Thyroid gland (tissue), 4 donors: ENCODE measurements at regions not wholly inside any gene's neighbourhood (a gene's known extent, or its start where the extent isn't known, plus 50 kb on each side); places are given as distances from the start of the nearest gene placed in this dataset.
A peak's percentile ranks its signal among the peaks of the same experiment; 100 is the strongest.
"Not testable (repeated sequence)": the region's sequence is repeated elsewhere in the genome, so short reads cannot be mapped to it uniquely, and the experiment has no call there.

Source experiments
- DNase-seq, 2 donors: peaks; one replicate each; pipeline ENCODE4 v3.0.0-alpha.2; 2019
- H3K27ac ChIP-seq, 3 donors: fragments of 200-600 bp; sonication (generic); 1 replicate in 2 of 3; 2 replicates in 1 of 3; pipeline ENCODE4 v1.5.1; 2016 to 2019; ENCODE audit warnings: mild to moderate bottlenecking in 1 of 3, moderate library complexity in 1 of 3
- H3K27me3 ChIP-seq: fragments of 200-600 bp; sonication (generic); one replicate; pipeline ENCODE4 v1.5.1; 2019
- H3K36me3 ChIP-seq, 2 donors: fragments of 200-600 bp; sonication (generic); one replicate each; pipeline ENCODE4 v1.5.1; 2016 to 2019
- H3K4me1 ChIP-seq, 2 donors: fragments of 200-600 bp; sonication (generic); one replicate each; pipeline ENCODE4 v1.5.1; 2017 to 2019
- H3K4me3 ChIP-seq, 3 donors: fragments of 200-600 bp; sonication (generic); replicated peaks in 1 of 3; 1 replicate in 2 of 3; 2 replicates in 1 of 3; pipeline ENCODE4 v1.5.1; 2016; ENCODE audit warnings: mild to moderate bottlenecking in 1 of 3
- H3K9me3 ChIP-seq: fragments of 200-600 bp; sonication (generic); one replicate; pipeline ENCODE4 v1.5.1; 2017
- CTCF ChIP-seq, 6 experiments: fragments of 200-600 bp in 3 of 6; fragments of 450-650 bp in 3 of 6; sonication (generic) in 3 of 6; IDR thresholded peaks; one replicate each; pipeline ENCODE4 v1.5.1; 2016 to 2019; ENCODE audit warnings: antibody characterized with exemption in 6 of 6, mild to moderate bottlenecking in 2 of 6, inconsistent platforms in 1 of 6, moderate library complexity in 1 of 6
- POLR2A ChIP-seq, 2 donors: fragments of 450-650 bp; IDR thresholded peaks; one replicate each; pipeline ENCODE4 v1.6.1; 2017; ENCODE audit warnings: antibody characterized with exemption in 2 of 2, mild to moderate bottlenecking in 2 of 2, moderate library complexity in 1 of 2
- WGBS, 2 donors: methylation state at CpG; one replicate each; pipeline ENCODE4 v1.1.5; 2017; 5-methylcytosine and 5-hydroxymethylcytosine counted together
- intact Hi-C: fragments of 100-400 bp; cut with DNase I; formaldehyde crosslinking; loops from one replicate; pipeline ENCODE4 v1.15.1; 2023

GRCh38 chr1:73472810-73473209 is 725.2 kb downstream of the LRRIQ3 start:
- 94 to 95% methylated on average over 7 of the region's 7 CpGs for whole genome bisulfite sequencing, 2 donors
- TF ChIP-seq CTCF (IDR thresholded peaks at IDR 0.05) (no peak), POLR2A (IDR thresholded peaks at IDR 0.05) (no peak)
- intact Hi-C loops, result no loop called here

GRCh38 chr1:73467731-73468130 is 730.2 kb downstream of the LRRIQ3 start:
- Histone ChIP-seq H3K4me1 (peaks cover 11 to 12% of the 10 kb centered on the region in 2 donors), H3K27ac (no peak overlapping the region), H3K4me3 (no peak overlapping the region), H3K9me3 (no peaks in the 10 kb centered on the region), H3K36me3 (no peaks in the 10 kb centered on the region), H3K27me3 (no peaks in the 10 kb centered on the region)
- TF ChIP-seq POLR2A (IDR thresholded peaks at IDR 0.05) (no peak), CTCF (IDR thresholded peaks at IDR 0.05) (no peak)
- DNase-seq, result no peak
- intact Hi-C loops, result no loop called here

More at GRCh38 chr1:73472810-73473209, 725.2 kb downstream of the LRRIQ3 start:
- Histone ChIP-seq H3K4me1 (peaks cover 9 to 24% of the 10 kb centered on the region in 2 donors), H3K27ac (peak overlapping the region in 1 of 3 donors; percentile 1), H3K4me3 (no peak overlapping the region), H3K9me3 (no peaks in the 10 kb centered on the region), H3K27me3 (no peaks in the 10 kb centered on the region), H3K36me3 (no peaks in the 10 kb centered on the region)
- DNase-seq, result no peak

GRCh38 chr1:73463873-73464272 is 734.1 kb downstream of the LRRIQ3 start:
- intact Hi-C loops, result no loop called here
- H3K4me1 ChIP-seq, result peaks cover 12 to 14% of the 10 kb centered on the region in 2 donors
- no peaks in the 10 kb centered on the region for H3K9me3 ChIP-seq
- TF ChIP-seq CTCF (IDR thresholded peaks at IDR 0.05) (no peak), POLR2A (IDR thresholded peaks at IDR 0.05) (no peak)
- H3K27me3 ChIP-seq, result no peaks in the 10 kb centered on the region
- H3K27ac ChIP-seq, result no peak overlapping the region
- no peaks in the 10 kb centered on the region for H3K36me3 ChIP-seq
- no peak overlapping the region for H3K4me3 ChIP-seq
- no peak for DNase-seq
- 90 to 94% methylated on average over 2 of the region's 2 CpGs for WGBS, 2 donors

GRCh38 chr1:73452522-73452921 is 745.5 kb downstream of the LRRIQ3 start:
- no peak for DNase-seq
- 56 to 57% methylated on average over 2 of the region's 2 CpGs for WGBS, 2 donors

GRCh38 chr1:73450668-73451067 is 747.3 kb downstream of the LRRIQ3 start:
- 92 to 97% methylated on average over 2 of the region's 2 CpGs for WGBS, 2 donors
- intact Hi-C loops, H3K9me3 ChIP-seq, H3K36me3 ChIP-seq, H3K4me3 ChIP-seq, H3K27me3 ChIP-seq, H3K4me1 ChIP-seq, H3K27ac ChIP-seq, DNase-seq: not testable (repeated sequence)

More at GRCh38 chr1:73452522-73452921, 745.5 kb downstream of the LRRIQ3 start:
- TF ChIP-seq POLR2A (IDR thresholded peaks at IDR 0.05) (no peak), CTCF (IDR thresholded peaks at IDR 0.05) (peak in 3 of 6 experiments; percentile 39 to 58 (median 45))
- H3K4me1 ChIP-seq, result no peaks in the 10 kb centered on the region
- H3K9me3 ChIP-seq, result no peaks in the 10 kb centered on the region
- intact Hi-C loops, result no loop called here
- H3K27ac ChIP-seq, result no peak overlapping the region
- H3K36me3 ChIP-seq, result no peaks in the 10 kb centered on the region
- no peaks in the 10 kb centered on the region for H3K27me3 ChIP-seq
- H3K4me3 ChIP-seq, result no peak overlapping the region

GRCh38 chr1:73411479-73411878 is 786.5 kb downstream of the LRRIQ3 start:
- Histone ChIP-seq H3K27ac (no peak overlapping the region), H3K27me3 (no peaks in the 10 kb centered on the region), H3K36me3 (no peaks in the 10 kb centered on the region), H3K4me3 (no peak overlapping the region), H3K9me3 (no peaks in the 10 kb centered on the region), H3K4me1 (no peaks in the 10 kb centered on the region)
- no peak for TF ChIP-seq CTCF (IDR thresholded peaks at IDR 0.05)
- no peak for TF ChIP-seq POLR2A (IDR thresholded peaks at IDR 0.05)
- intact Hi-C loops, result no loop called here
- DNase-seq, result no peak
- WGBS, 2 donors, result 84 to 86% methylated on average over 3 of the region's 3 CpGs
